Heart right ventricle (tissue), 16 donors: ENCODE measurements at regions not wholly inside any gene's neighbourhood (a gene's known extent, or its start where the extent isn't known, plus 50 kb on each side); places are given as distances from the start of the nearest gene placed in this dataset.

Source experiments
- ATAC-seq, 8 donors: fragments of 200-7000 bp; cut with Tn5 transposase; one replicate each; pipeline ENCODE4 v1.9.1; 2020; ENCODE audit warnings: mild to moderate bottlenecking in 8 of 8, moderate library complexity in 8 of 8, moderate number of reproducible peaks in 1 of 8
- DNase-seq, 2 donors: peaks; one replicate each; pipeline ENCODE4 v3.0.0-alpha.2; 2020
- H3K27ac ChIP-seq, 10 donors: fragments of 200-600 bp; sonication (generic) in 2 of 10; one replicate each; pipeline versions ENCODE4 v1.5.0 to v1.8.0; 2020 to 2022; ENCODE audit warnings: mild to moderate bottlenecking in 3 of 10
- H3K27me3 ChIP-seq, 7 donors: fragments of 200-600 bp; one replicate each; pipeline ENCODE4 v1.8.0; 2021 to 2022; ENCODE audit warnings: mild to moderate bottlenecking in 2 of 7
- H3K36me3 ChIP-seq, 9 donors: fragments of 200-600 bp; sonication (generic) in 1 of 9; one replicate each; pipeline versions ENCODE4 v1.5.0 to v1.8.0; 2020 to 2022; ENCODE audit warnings: mild to moderate bottlenecking in 2 of 9
- H3K4me1 ChIP-seq, 9 donors: fragments of 200-600 bp; sonication (generic) in 1 of 9; one replicate each; pipeline versions ENCODE4 v1.5.0 to v1.8.0; 2020 to 2022; ENCODE audit warnings: mild to moderate bottlenecking in 4 of 9
- H3K4me3 ChIP-seq, 10 donors: fragments of 200-600 bp; sonication (generic) in 2 of 10; one replicate each; pipeline versions ENCODE4 v1.5.0 to v1.8.0; 2020 to 2022; ENCODE audit warnings: mild to moderate bottlenecking in 7 of 10, moderate library complexity in 2 of 10
- H3K9me3 ChIP-seq, 11 donors: fragments of 200-600 bp in 10 of 11; sonication (generic) in 2 of 11; one replicate each; pipeline versions ENCODE4 v1.5.0 to v1.8.0; 2013 to 2022; ENCODE audit warnings: mild to moderate bottlenecking in 2 of 11, control low read depth in 1 of 11, moderate library complexity in 1 of 11
- CTCF ChIP-seq, 9 donors: fragments of 200-600 bp; sonication (generic) in 2 of 9; IDR thresholded peaks; one replicate each; pipeline versions ENCODE4 v1.5.0 to v1.8.0; 2021 to 2022; ENCODE audit warnings: antibody characterized with exemption in 9 of 9, mild to moderate bottlenecking in 5 of 9, moderate library complexity in 1 of 9
- WGBS, 2 donors: extraction: QIAGEN DNeasy Blood & Tissue Kit; methylation state at CpG; one replicate each; pipeline ENCODE4 v1.1.7; 2013; ENCODE audit warnings: inconsistent platforms in 1 of 2; 5-methylcytosine and 5-hydroxymethylcytosine counted together
- intact Hi-C, 10 donors: fragments of 100-400 bp; cut with DNase I; formaldehyde crosslinking; loops; one replicate each; pipeline versions ENCODE4 v1.11.1 to v1.14.2; 2022
- donor health status: Arrhythmogenic right ventricular cardiomyopathy.
- donor health status: ischemic (EF 13 %, LVEDD 7.1; RV severe dilation, severe dysfunction).
- donor health status: healthy with polysubstance abuse.
- donor health status: DM: no; HTN: yes; CAD: no.
- donor health status: DM: no; HTN: no; CAD: no.
- donor health status: ischemic (EF 25% LVEDD 6.9; RV normal size, moderate dysfunction).
- donor health status: ischemic (EF 25% LVEDD 5.7; RV mildly dilated, moderate dysfunction).
- donor health status: healthy.
- donor health status: DM: yes; HTN: yes; CAD: no.
- donor health status: Ischemic cardiomyopathy.
- donor health status: ischemic (EF 35%, LVEDD 5.7; RV mildly dilated, moderate dysfunction).
- donor health status: nonischemic (EF 11% LVEDD 7.7; RV severe dilation, severe dysfunction).
- donor health status: DM: yes; HTN: yes; CAD: no.
- donor health status: PGD.
- donor health status: ischemic (EF 29% LVEDD 5.4; RV normal size, mild dysfunction).
- donor health status: nonischemic (EF 23%, LVEDD 6.1; RV moderate dilation, normal function).

GRCh38 chr9:118613996-118614395 is 755.2 kb downstream of the BRINP1 start:
- H3K4me1 ChIP-seq = no peaks in the 10 kb centered on the region
- no peaks in the 10 kb centered on the region for H3K36me3 ChIP-seq
- peaks cover 0 to 4% (median 0%) of the 10 kb centered on the region in 7 donors for H3K27me3 ChIP-seq
- intact Hi-C loops = no loop called here
- DNase-seq = no peak
- no peak overlapping the region for H3K27ac ChIP-seq
- 64 to 68% methylated on average over 1 of the region's 1 CpG for WGBS, 2 donors
- H3K4me3 ChIP-seq = no peak overlapping the region
- no peak for ATAC-seq
- H3K9me3 ChIP-seq = peaks cover 0 to 5% (median 0%) of the 10 kb centered on the region in 11 donors
- TF ChIP-seq CTCF (IDR thresholded peaks at IDR 0.05) = no peak

DNA sequence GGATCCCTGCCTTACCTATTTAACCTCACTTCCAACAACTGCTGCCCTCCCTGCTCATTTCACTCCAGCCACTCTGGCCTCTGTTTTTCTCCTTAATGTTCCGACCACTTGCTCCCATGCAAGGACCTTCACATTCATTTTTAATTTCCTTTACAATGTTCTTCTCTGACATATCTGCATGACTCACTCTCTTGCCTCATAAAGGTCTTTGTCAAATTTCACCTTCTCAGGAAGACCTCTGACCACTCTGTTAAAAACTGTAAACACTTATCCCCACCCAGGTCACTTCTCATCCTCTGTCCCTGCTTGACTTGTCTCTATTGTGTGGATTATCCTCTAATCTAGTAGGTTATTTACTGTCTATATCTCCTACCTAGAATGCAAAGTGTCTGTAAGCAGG is 751.2 kb downstream of the BRINP1 start:
- intact Hi-C loops = no loop called here
- TF ChIP-seq CTCF (IDR thresholded peaks at IDR 0.05) = no peak
- no peak for ATAC-seq
- DNase-seq = no peak
- Histone ChIP-seq H3K9me3 (no peaks in the 10 kb centered on the region), H3K27ac (no peak overlapping the region), H3K27me3 (peaks cover 0 to 4% (median 0%) of the 10 kb centered on the region in 7 donors), H3K4me3 (no peak overlapping the region), H3K4me1 (no peaks in the 10 kb centered on the region), H3K36me3 (no peaks in the 10 kb centered on the region)
- 82 to 83% methylated on average over 1 of the region's 1 CpG for WGBS, 2 donors

GRCh38 chr9:118618849-118619248 is 750.4 kb downstream of the BRINP1 start:
- no peaks in the 10 kb centered on the region for H3K36me3 ChIP-seq
- ATAC-seq (no peak), DNase-seq (no peak)
- no peak overlapping the region for H3K27ac ChIP-seq
- no peaks in the 10 kb centered on the region for H3K9me3 ChIP-seq
- 76 to 81% methylated on average over 2 of the region's 2 CpGs for WGBS, 2 donors
- no peak for TF ChIP-seq CTCF (IDR thresholded peaks at IDR 0.05)
- peaks cover 0 to 4% (median 0%) of the 10 kb centered on the region in 7 donors for H3K27me3 ChIP-seq
- intact Hi-C loops = no loop called here
- no peak overlapping the region for H3K4me3 ChIP-seq
- H3K4me1 ChIP-seq = no peaks in the 10 kb centered on the region

DNA sequence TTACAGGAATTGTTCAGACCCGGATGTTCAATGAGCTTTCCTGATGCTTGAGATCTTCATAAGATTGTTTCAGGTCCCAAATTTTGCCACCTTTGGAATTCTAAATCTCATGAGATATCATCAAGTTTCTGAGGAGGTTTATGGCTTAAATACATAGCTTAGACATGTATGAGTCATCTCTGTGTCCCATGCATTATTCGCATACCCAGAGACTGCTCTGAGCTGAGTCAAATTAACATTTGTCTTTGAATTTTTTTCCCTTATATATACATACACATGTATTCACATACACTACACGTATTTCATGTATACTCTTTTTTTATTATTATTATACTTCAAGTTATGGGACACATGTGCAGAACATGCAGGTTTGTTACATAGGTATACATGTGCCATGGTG is 744.6 kb downstream of the BRINP1 start:
- Histone ChIP-seq H3K27ac (no peak overlapping the region), H3K27me3 (no peaks in the 10 kb centered on the region), H3K9me3 (no peaks in the 10 kb centered on the region), H3K36me3 (no peaks in the 10 kb centered on the region), H3K4me1 (no peaks in the 10 kb centered on the region), H3K4me3 (no peak overlapping the region)
- intact Hi-C loops = loop anchor here in 1 of 10 donors (5.0 kb wide), 1 partner anchor 53 kb away; no protein-coding TSS in a partner anchor
- no peak for TF ChIP-seq CTCF (IDR thresholded peaks at IDR 0.05)
- no peak for ATAC-seq
- DNase-seq = no peak
- 78% methylated on average over 3 of the region's 3 CpGs for WGBS, 2 donors
